Muscle of leg (tissue), 3 donors: ENCODE measurements at regions not wholly inside any gene's neighbourhood (a gene's known extent, or its start where the extent isn't known, plus 50 kb on each side); places are given as distances from the start of the nearest gene placed in this dataset.

Experiments
- DNase-seq: peaks from one replicate; pipeline ENCODE4 v3.0.0; 2013
- H3K27ac ChIP-seq: one replicate; pipeline ENCODE4 v1.5.1; 2013; ENCODE audit warnings: mild to moderate bottlenecking, low read length, control low read depth
- H3K27me3 ChIP-seq: one replicate; pipeline ENCODE4 v1.6.1; 2013; ENCODE audit warnings: low read length; ENCODE audit not compliant: control insufficient read depth, insufficient read depth
- H3K36me3 ChIP-seq: one replicate; pipeline ENCODE4 v1.6.1; 2013; ENCODE audit warnings: low read length; ENCODE audit not compliant: control insufficient read depth, insufficient read depth
- H3K4me1 ChIP-seq: one replicate; pipeline ENCODE4 v1.6.1; 2013; ENCODE audit warnings: low read length; ENCODE audit not compliant: control insufficient read depth, insufficient read depth
- H3K4me3 ChIP-seq: one replicate; pipeline ENCODE4 v1.5.1; 2013; ENCODE audit warnings: low read length, control low read depth
- H3K9me3 ChIP-seq: replicated peaks from 2 replicates; pipeline ENCODE4 v1.6.1; 2013; ENCODE audit warnings: low read depth, low read length; ENCODE audit not compliant: control insufficient read depth
- WGBS: methylation state at CpG from one replicate; pipeline ENCODE4 v1.1.5; 2013; ENCODE audit warnings: missing lambda C conversion rate; ENCODE audit not compliant: insufficient coverage; 5-methylcytosine and 5-hydroxymethylcytosine counted together

DNA sequence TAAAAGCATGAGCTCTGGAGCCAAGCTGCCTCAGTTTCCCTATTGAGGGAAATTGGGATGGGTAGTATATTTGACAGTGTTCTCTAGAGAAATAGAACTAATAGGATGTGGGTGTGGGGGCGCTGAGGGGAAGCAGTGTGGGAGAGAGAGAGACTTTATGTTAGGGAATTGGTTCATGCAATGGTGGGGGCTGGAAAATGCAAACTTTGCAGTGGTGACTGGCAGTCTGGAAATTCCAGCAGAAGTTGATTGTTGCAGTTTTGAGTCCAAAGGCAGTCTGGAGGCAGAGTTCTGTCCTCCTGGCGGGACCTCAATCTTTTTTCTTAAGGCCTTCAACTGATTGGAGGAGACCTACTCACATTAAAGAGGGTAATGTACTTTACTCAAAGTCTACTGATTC, 59.4 kb upstream of the SYT13 start:
- H3K36me3 ChIP-seq = no peaks in the 10 kb centered on the region
- no peaks in the 10 kb centered on the region for H3K4me1 ChIP-seq
- H3K27ac ChIP-seq = no peak overlapping the region
- no peak overlapping the region for H3K4me3 ChIP-seq
- no peak for DNase-seq
- WGBS = 90% methylated on average over 1 of the region's 2 CpGs
- H3K9me3 ChIP-seq = no peaks in the 10 kb centered on the region
- H3K27me3 ChIP-seq = peaks cover 8% of the 10 kb centered on the region

DNA sequence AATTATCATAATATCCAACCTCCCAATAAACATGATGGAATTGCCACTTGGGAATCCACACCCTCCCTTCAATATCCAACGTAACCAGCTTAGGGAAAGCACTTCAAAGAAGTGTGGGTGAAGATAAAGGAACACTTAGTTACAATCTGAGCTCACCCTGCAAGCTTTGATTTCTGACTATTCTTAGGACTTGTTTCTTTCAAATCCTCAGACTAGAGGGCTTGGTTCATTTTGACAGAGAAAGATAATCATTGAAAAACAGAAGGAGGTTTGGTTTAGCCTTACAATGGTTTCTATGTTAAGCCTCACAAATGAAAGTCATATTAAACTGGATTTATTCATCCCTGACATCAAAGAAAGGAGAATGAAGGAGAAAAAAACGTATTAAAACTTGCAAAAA, 57.9 kb upstream of the SYT13 start:
- Histone ChIP-seq H3K4me3 (no peak overlapping the region), H3K9me3 (no peaks in the 10 kb centered on the region), H3K27ac (no peak overlapping the region), H3K36me3 (no peaks in the 10 kb centered on the region), H3K27me3 (peaks cover 8% of the 10 kb centered on the region), H3K4me1 (peaks cover 6% of the 10 kb centered on the region)
- DNase-seq = no peak
- WGBS = no CpG with 5 or more reads among the region's 2 CpGs

DNA sequence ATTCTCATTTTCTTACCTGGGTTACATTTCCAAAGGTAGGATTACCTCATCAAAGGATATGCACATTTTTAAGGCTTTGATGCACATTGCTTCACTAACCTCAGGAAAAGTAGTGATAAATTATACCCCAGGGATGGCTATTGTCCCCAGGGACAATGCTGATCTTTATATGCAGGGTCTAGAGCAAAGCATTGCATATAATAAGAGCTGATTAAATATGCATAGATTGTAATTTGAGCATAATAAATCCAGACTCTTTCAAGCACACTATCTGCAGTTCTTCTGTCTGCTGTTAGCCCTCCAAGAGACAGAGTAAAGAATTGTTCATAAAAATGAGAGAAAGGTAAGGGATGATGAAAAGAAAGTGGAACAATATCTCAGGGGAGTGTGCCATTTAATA, 57.3 kb upstream of the SYT13 start:
- no peak overlapping the region for H3K27ac ChIP-seq
- H3K4me1 ChIP-seq = peaks cover 6% of the 10 kb centered on the region
- no peaks in the 10 kb centered on the region for H3K9me3 ChIP-seq
- H3K27me3 ChIP-seq = peaks cover 6% of the 10 kb centered on the region
- H3K4me3 ChIP-seq = no peak overlapping the region
- H3K36me3 ChIP-seq = no peaks in the 10 kb centered on the region
- DNase-seq = no peak

DNA sequence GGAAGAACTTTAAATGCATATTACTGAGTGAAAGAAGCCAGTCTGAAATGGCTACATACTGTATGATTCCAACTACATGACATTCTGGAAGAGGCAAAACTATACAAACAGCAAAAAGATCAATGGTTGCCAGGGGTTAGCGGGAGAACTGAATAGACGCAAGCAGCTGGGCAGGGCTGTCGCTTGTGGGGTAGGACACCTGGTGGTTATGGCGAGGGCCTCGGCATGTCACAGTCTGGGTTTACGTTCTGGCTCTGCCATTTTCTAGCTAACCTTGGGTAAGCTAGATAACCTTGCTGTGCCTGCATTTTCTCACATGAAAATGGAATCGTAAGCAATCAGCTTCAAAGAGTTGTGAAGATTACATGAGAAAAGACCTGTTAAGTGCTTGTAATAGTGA, 55.2 kb upstream of the SYT13 start:
- no peak overlapping the region for H3K4me3 ChIP-seq
- no peaks in the 10 kb centered on the region for H3K9me3 ChIP-seq
- DNase-seq = no peak
- H3K27me3 ChIP-seq = peaks cover 6% of the 10 kb centered on the region
- H3K27ac ChIP-seq = no peak overlapping the region
- 83% methylated on average over 6 of the region's 7 CpGs for WGBS
- H3K4me1 ChIP-seq = peaks cover 6% of the 10 kb centered on the region
- no peaks in the 10 kb centered on the region for H3K36me3 ChIP-seq

DNA sequence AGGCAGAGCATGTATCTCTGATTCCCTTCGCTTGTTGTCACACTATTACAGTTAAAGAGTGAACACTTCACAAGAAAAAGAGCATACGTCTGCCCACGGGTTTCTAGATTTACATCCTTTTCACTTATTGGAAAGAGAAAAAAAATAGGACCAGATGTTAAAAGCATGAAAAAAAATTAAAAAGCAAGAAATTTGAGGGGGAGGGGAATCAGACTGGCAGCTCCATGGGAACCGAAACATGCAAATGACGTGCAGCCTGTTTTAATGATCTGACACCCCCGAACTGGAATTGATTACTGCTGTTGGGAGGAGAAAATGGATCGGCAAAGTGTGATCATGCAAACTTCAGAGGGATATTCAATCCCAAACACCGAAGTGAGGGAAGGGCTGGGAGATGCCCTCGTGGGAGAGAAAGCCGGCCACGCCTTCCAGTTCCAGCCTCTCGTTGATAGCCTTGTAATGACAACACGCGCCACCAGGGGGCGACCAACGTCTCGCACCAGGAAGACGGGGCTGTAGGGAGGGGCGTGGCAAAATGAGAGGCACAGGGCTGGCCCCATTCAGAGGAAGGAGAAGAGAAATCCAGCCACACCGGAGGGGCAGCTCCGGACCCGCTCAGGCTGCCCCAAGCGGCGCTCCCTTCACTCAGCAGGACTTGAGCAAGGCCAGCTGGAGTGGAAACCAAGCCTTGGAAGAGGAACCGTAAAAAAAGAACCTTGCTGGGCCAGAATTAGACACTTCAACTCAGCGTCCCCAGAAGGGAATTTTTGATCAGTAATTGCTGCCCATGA, 53.8 kb upstream of the SYT13 start:
- H3K9me3 ChIP-seq = no peaks in the 10 kb centered on the region
- peak overlapping the region; percentile 4 for H3K4me3 ChIP-seq
- peaks cover 2% of the 10 kb centered on the region for H3K27me3 ChIP-seq
- no peaks in the 10 kb centered on the region for H3K36me3 ChIP-seq
- peak; percentile 90 for DNase-seq
- H3K4me1 ChIP-seq = peaks cover 10% of the 10 kb centered on the region
- no peak overlapping the region for H3K27ac ChIP-seq
- 4% methylated on average over 12 of the region's 26 CpGs for WGBS

DNA sequence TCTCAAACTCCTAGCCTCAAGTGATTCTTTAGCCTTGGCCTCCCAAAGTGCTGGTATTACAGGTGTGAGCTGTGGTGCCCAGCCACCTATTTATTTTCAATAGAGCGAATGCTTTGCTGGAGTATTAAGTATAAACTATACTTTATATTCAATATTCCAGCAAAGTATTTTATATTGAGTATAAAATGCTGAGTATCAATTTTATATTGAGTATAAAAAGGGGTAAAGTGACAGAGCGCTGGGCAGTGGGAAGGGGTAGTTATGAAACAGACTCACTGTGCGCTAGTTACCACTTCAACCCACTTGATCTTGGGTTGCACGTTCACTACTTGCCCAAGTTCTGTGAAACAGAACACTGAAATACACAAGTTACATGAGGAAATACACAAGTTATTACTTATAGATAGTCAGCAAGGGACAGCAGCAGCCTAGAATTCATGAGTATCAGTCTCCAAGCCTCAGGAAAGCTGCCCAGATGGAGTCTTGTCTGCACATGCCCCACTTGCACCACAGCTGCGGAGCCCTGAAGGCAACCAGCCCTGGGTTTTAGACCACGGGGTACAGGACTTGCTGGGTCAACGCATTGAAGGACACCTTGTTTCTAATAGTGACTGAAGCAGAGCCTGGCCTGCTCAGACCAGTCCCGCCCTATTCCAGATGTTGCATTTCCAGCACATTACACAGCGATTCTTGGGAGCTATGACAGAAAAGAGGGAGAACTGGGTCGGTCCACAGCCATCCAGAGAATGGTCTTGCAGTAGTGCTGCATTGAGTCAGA, 51.6 kb upstream of the SYT13 start:
- peak; percentile 70 for DNase-seq
- Histone ChIP-seq H3K4me1 (peaks cover 15% of the 10 kb centered on the region), H3K27ac (no peak overlapping the region), H3K27me3 (peaks cover 2% of the 10 kb centered on the region), H3K36me3 (no peaks in the 10 kb centered on the region), H3K4me3 (no peak overlapping the region), H3K9me3 (no peaks in the 10 kb centered on the region)
- WGBS = 56% methylated on average over 6 of the region's 10 CpGs

DNA sequence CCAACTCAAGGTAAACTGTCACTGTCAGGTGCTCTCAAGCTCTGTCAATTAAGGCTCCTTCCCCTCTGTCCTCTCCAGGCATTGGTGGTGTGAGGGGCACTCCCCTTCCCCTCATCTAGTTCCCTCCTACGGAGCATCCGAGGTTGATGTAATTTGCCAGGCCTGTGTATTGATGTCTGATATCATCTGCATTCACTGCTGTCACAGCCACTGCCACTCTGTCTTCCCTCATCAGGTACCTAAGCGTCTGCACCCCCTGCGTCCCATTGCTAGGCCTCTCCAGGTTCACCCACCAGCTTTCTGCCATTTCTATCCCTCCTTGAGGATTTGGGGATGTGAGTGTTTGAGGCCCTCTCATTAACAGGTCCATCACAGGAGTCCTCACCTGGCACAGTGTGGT, 50.0 kb upstream of the SYT13 start:
- Histone ChIP-seq H3K36me3 (no peaks in the 10 kb centered on the region), H3K9me3 (no peaks in the 10 kb centered on the region), H3K27me3 (no peaks in the 10 kb centered on the region), H3K4me1 (peaks cover 18% of the 10 kb centered on the region), H3K27ac (no peak overlapping the region), H3K4me3 (no peak overlapping the region)
- WGBS = 100% methylated on average over 2 of the region's 4 CpGs
- DNase-seq = no peak
